Body of pancreas (tissue), 4 donors: ENCODE measurements at regions not wholly inside any gene's neighbourhood (a gene's known extent, or its start where the extent isn't known, plus 50 kb on each side); places are given as distances from the start of the nearest gene placed in this dataset.

ENCODE experiments used
- CTCF ChIP-seq, 7 experiments: fragments of 450-650 bp in 4 of 7; fragments of 200-600 bp in 3 of 7; sonication (generic) in 3 of 7; IDR thresholded peaks; one replicate each; pipeline ENCODE4 v1.5.1; 2016 to 2019; ENCODE audit warnings: antibody characterized with exemption in 7 of 7
- POLR2A ChIP-seq, 3 donors: fragments of 450-650 bp; IDR thresholded peaks; one replicate each; pipeline ENCODE4 v1.6.1; 2016; ENCODE audit warnings: antibody characterized with exemption in 3 of 3, mild to moderate bottlenecking in 2 of 3

- TF ChIP-seq POLR2A (IDR thresholded peaks at IDR 0.05) = no peak
- no peak for TF ChIP-seq CTCF (IDR thresholded peaks at IDR 0.05)
These were observed 55.6 kb upstream of the NEDD9 start for GRCh38 chr6:11288065-11288464.
